HG02798 (cell line): ENCODE measurements at regions not wholly inside any gene's neighbourhood (a gene's known extent, or its start where the extent isn't known, plus 50 kb on each side); places are given as distances from the start of the nearest gene placed in this dataset.
"Not testable (repeated sequence)": the region's sequence is repeated elsewhere in the genome, so short reads cannot be mapped to it uniquely, and the experiment has no call there.

Experiments used
- ATAC-seq: cut with Tn5 transposase; IDR thresholded peaks from one replicate; pipeline ENCODE4 v1.9.1; 2021; ENCODE audit warnings: mild to moderate bottlenecking; ENCODE audit not compliant: unreplicated experiment, poor library complexity

GRCh38 chr18:67805261-67805660 is 288.7 kb upstream of the DSEL start:
- no peak for ATAC-seq

DNA sequence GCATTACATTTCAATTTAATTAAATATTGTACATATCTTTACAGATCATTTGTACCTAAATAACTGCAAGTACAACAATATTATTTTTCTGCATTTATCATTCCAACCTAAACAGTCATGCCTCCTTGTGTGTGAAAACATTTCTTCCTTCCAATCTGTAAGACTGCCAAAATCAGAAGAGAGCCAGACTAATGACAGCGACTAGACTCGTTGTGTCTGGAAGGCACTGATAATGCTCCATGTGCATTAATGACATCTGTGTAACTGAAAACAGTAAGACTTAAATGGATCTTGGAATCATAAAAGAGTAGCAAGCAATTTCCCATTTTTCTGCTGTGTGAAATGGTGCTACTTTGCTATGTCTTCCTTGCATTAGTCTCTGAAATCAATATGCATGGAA is 278.0 kb upstream of the DSEL start:
- no peak for ATAC-seq

DNA sequence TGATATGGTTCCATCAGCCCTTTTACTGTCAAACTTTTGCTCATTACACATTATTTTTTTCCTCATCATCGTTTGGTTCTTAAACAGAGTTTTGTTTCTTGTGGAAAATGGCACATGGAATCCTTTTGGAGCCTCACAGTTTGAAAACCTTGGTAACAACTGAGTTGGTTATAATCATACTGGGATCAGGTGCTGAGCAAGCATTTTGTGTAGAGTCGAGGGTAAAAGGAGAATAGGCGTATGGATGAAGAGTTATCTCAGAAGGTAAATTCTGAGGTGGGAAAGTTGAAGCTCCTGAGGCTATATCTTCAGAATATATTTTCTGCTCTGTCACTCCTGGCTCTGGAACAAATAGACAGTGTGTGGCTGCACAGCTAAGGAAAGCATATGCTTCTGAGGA is 274.0 kb upstream of the DSEL start:
- no peak for ATAC-seq

- ATAC-seq = no peak
Measured at GRCh38 chr18:67789165-67789545, 272.6 kb upstream of the DSEL start.

DNA sequence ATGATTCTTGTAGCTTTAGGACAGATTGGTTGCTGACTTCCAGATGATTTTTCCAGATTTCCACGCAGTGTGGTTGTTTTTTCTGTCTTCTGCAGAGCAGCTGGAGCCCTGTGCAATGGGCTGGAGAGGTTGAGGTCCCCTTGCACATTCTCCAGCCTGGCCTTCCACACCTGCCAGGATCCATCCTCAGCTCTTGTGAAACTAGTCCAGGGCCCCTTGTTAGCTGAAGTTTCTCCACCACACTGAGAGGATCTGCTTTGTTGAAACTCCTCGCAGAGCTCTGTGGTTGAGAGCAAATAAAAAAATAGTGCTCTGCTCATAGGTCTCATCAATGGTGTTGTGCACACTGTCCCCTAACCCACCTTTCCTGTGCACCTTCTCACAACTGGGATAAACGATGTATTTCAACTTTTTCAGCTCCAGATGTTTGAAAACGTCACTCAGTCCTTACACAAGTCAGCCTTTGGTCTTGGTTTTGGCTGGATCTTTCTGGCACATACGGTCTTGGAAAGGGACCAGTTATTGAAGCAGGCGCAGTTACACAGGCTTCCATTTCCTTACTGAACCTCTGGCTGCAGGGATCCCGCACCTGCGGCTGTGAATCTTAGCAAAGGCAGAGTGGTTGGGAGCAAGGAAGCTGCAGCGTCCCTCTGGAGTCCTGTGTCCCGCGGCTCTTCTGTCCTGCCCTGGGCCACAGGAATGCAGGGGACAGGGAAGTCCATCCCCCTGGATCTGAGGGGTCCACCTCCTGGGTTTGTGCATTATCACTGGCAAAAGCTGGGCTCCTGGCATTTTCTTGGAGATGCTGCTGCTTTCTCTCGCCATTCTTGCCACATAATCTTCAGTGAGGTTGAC is 272.0 kb upstream of the DSEL start:
- no peak for ATAC-seq

DNA sequence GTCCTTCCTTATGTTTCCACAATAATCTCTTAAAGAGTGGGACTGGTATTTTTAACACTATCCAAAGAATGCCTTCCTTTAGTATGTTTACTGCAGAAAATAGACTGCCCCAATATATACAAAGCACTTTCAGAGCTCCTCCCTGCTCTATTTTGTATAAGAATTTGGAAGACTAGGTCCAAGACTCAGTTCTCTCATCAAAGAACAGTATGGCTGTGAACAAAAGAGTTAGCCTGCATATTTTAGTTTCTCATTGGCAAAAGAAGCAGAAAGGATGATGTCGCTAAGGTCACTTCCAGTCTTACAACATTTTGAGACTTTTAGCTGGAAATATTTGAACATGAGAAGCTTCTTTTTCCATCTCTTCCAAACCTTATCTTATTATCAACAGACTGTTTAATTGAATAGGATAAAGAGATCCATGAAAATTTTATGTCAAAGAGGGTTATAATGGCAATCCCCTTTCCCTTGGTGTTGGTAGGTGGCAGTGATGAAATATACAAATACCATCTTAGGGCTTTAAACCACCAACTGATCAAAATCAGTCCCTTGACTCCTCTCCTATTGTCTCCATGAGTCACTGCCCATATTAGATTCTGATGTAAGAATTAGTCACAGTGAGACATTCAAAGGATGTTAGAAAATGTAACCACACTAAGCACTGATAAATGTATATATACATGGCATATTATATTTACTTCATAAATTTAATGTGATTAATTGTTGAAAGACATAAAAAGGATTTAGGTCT is 266.9 kb upstream of the DSEL start:
- ATAC-seq = no peak

GRCh38 chr18:67778016-67778415 is 261.5 kb upstream of the DSEL start:
- no peak for ATAC-seq

DNA sequence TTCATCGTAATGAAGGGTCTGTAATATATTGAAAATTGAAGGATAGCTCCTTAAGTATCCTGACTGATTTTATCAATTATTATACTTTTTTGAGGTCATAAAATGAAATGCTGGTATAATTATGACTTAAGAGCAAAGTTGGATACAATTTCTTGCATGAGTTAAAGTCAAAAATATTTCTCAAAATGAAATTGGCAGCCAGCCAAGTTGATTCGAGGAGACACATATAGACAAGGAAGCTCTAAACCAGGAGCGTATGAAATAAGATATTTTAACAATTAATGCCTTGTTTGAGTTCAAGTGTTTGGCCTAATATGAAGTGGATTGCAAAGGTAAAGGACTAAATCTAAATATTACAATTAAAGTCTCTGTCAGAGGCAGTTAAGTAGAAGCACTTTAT is 260.4 kb upstream of the DSEL start:
- ATAC-seq = no peak

DNA sequence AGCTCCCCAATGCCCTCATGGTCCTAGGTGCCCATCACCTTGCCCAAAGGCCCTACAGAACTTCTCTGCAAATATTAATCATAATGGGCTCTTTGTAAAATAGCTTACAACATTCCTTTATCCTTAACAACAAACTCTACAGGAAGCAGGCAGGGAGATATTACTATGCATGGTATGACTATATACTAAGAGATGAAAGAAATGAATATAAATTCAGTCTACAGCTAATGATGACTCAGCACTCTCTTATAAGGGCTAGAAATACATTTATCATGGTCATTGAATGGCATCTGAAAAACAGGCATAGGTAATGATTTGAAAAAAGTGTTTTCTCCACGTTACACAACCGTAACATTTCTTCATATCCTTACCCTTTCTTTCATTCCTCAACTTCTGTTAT is 254.8 kb upstream of the DSEL start:
- no peak for ATAC-seq

- no peak for ATAC-seq
Measured at GRCh38 chr18:67770520-67770919, 254.0 kb upstream of the DSEL start.

- ATAC-seq = peak; percentile 76
Measured at GRCh38 chr18:67766930-67767329, 250.4 kb upstream of the DSEL start.

DNA sequence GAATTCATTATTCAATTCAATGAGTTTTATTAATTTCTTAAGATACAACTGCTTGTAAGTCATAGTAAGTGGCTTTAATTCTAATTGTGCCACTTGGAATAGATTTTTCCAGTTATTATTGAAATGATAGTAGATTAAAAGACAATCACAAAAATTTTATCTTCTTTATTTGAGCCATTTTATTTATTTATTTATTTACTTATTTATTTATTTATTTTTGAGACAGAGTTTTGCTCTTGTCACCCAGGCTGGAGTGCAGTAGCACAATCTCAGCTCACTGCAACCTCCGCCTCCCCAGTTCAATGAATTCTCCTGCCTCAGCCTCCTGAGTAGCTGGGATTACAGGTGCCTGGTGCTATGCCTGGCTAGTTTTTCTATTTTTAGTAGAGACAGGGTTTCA is 235.7 kb upstream of the DSEL start:
- ATAC-seq = not testable (repeated sequence)

DNA sequence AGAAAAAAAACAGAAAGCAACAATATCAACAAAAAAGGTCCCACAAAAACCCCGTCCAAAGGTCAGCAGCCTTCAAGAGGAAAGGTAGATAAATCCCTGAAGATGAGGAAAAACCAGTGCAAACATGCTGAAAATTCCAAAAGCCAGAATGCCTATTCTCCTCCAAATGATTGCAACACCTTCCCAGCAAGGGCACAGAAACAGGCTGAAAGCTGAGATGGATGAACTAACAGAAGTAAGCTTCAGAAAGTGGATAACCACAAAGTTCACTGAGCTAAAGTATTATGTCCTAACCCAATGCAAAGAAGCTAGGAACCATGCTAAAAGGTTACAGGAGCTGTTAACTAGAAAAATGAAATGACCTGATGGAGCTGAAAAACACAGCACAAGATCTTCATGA is 226.4 kb upstream of the DSEL start:
- no peak for ATAC-seq

DNA sequence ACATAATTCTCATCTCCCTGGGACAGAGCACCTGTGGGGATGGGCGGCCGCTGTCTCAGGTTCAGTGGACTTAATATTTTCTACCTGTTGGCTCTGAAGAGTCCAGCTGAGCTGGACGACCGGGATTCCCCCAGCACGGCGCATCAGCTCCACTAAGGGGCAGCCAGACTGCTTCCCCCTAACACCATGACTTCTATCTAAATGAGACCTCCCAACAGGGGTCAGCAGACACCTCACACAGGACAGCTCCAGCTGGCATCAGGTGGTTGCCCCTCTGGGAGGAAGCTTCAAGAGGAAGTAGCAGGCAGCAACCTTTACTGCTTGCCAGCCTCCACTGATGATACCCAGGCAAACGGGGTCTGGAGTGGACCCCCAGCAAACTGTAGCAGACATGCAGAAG is 226.0 kb upstream of the DSEL start:
- ATAC-seq = no peak

DNA sequence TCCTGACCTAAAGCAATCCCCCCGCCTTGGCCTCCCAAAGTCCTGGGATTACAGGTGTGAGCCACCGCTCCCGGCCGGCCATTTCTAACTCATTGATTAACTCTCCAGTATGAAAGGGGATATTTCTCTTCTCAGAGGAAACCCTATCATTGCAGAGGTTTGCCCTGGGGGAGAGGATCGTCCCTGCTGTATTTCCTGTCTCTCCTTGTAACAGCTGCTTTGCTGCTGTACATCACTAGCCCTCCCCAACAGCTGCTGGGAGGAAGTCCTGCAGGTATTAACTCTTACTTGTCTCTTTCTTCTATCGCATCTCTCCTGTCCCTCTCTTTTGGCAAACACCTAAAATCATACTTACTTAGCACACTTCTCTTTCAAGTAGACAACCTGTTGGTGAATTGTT is 219.0 kb upstream of the DSEL start:
- no peak for ATAC-seq

DNA sequence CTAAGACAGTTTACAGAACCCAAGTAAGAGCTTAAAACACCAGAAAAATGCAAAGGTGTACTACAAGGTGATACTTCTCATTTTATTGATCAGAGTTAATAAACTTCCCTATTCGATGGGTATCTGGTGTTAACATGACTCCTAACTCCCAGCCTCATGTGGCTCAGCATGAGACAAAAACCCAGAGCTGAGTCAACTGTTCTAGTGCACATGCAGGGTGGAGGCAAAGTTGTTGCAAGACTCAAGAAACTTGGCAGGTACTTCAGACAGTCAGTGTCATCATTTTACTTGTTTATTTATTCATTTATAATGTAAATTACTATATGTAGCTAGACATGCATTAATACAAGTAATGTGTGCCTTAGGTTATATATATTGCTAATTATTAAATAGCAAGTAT is 216.6 kb upstream of the DSEL start:
- ATAC-seq = no peak

- ATAC-seq = no peak
Measured at GRCh38 chr18:67731851-67732250, 215.3 kb upstream of the DSEL start.

DNA sequence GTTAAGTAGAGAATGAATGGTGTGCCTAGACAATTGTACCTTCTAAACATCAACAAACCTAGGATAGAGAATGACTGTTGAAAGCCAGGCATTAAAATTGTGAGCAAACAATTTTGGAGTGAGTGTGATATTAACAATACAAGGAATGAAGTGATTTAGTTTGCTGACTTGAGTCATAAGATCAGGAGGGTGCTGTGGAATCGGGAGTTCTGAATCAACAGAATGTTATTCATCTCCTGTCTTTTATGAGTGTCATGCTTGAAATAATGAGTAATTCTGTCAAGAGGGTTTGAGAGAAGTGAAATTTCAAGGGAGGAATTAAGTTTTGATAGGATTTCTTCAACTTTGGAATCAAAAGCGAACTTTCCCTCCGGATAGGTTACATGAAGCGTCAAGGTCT is 214.4 kb upstream of the DSEL start:
- no peak for ATAC-seq

DNA sequence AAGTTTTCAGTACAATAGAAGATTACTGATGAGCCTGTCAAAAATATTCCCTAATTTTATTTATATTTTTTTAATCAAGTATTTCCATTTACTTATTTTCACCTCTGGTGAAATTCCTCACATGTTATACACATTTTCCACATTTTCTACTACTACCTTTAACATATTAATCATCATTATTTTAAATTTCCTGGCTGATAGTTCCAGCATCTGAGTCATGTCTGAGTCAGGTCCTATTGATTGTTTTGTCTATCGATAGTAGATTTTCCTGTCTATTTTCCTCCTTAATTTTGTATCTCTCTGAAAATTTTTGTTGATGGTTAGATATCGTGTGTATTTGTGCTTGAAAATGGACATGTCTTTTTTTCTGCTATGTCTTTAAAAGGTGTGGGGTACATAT is 211.8 kb upstream of the DSEL start:
- ATAC-seq = no peak

- ATAC-seq = peak; percentile 65
Measured at GRCh38 chr18:67726882-67727281, 210.4 kb upstream of the DSEL start.

DNA sequence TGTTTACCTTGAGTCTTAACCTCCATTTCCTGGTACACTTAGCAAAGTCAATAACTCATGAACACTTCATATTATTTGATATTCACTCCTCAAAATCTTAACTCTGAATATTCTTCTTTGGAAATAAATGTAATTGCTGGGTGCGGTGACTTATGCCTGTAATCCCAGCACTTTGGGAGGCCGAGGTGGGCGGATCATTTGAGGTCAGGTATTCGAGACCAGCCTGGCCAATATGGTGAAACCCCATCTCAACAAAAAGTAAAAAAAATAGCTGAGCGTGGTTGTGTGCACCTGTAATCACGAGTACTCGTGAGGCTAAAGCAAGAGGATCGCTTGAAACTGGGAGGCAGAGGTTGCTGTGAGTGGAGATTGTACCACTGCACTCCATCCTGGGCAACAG is 201.3 kb upstream of the DSEL start:
- ATAC-seq = no peak

- ATAC-seq = no peak
Measured at GRCh38 chr18:67715567-67715966, 199.0 kb upstream of the DSEL start.
